IMR-90 (cell line): ENCODE measurements at regions not wholly inside any gene's neighbourhood (a gene's known extent, or its start where the extent isn't known, plus 50 kb on each side); places are given as distances from the start of the nearest gene placed in this dataset.

Experiments
- ATAC-seq: fragments of 200-7000 bp; cut with Tn5 transposase; 2 replicates; pipeline ENCODE4 v1.9.1; 2020; ENCODE audit warnings: low read depth, mild to moderate bottlenecking, moderate library complexity
- BruUV-seq: library from RNA; stranded (reverse); fragments of 400-500 nt; replicated peaks from 2 replicates; lab custom pipeline; 2021; lab: Mats Ljungman, UMichigan
- CTCF ChIA-PET: fragments of 300-600 bp; formaldehyde crosslinking; extraction: SDS; loops from one replicate; lab custom pipeline; 2021; ENCODE audit warnings: antibody characterized with exemption; lab: Yijun Ruan, JAX
- POLR2A ChIA-PET: fragments of 300-600 bp; sonication (Branson Sonifier 250); formaldehyde crosslinking; loops from one replicate; lab custom pipeline; 2022; ENCODE audit warnings: antibody characterized with exemption; ENCODE audit not compliant: unreplicated experiment; lab: Charles Lee
- DNase-seq: peaks from one replicate; pipeline ENCODE4 v3.0.0; 2013
- H2AFZ ChIP-seq: replicated peaks from 2 replicates; pipeline ENCODE3; 2013; ENCODE audit warnings: low read length, mild to moderate bottlenecking; ENCODE audit not compliant: poor library complexity
- H2AK5ac ChIP-seq: 2 replicates; pipeline ENCODE4 v1.6.1; 2013; ENCODE audit warnings: low read depth, low read length, inconsistent platforms
- H2AK9ac ChIP-seq: replicated peaks from 2 replicates; pipeline ENCODE3; 2013; ENCODE audit warnings: mild to moderate bottlenecking, low read depth, low read length, moderate library complexity; ENCODE audit not compliant: poor library complexity
- H2BK120ac ChIP-seq: 2 replicates; pipeline ENCODE4 v1.6.1; 2013; ENCODE audit warnings: low read depth, low read length, inconsistent platforms
- H2BK15ac ChIP-seq: 3 replicates; pipeline ENCODE4 v1.6.1; 2013; ENCODE audit warnings: low read depth, low read length, inconsistent platforms
- H2BK20ac ChIP-seq: 2 replicates; pipeline ENCODE4 v1.6.1; 2013; ENCODE audit warnings: low read depth, mild to moderate bottlenecking, inconsistent platforms, low read length, moderate library complexity
- H2BK5ac ChIP-seq: 2 replicates; pipeline ENCODE4 v1.6.1; 2013; ENCODE audit warnings: mild to moderate bottlenecking, low read depth, low read length, inconsistent platforms; ENCODE audit not compliant: poor library complexity, severe bottlenecking
- H3K14ac ChIP-seq: replicated peaks from 2 replicates; pipeline ENCODE4 v1.6.1; 2013; ENCODE audit warnings: low read depth, low read length, inconsistent platforms
- H3K18ac ChIP-seq: 2 replicates; pipeline ENCODE4 v1.6.1; 2013; ENCODE audit warnings: low read depth, low read length, control low read depth
- H3K23ac ChIP-seq: 2 replicates; pipeline ENCODE4 v1.6.1; 2013; ENCODE audit warnings: low read depth, low read length, inconsistent platforms
- H3K27ac ChIP-seq: 2 replicates; pipeline ENCODE4 v1.5.1; 2013; ENCODE audit warnings: mild to moderate bottlenecking, control low read depth, low read length; ENCODE audit not compliant: insufficient read depth
- H3K27me3 ChIP-seq: 2 replicates; pipeline ENCODE4 v1.6.1; 2013; ENCODE audit warnings: low read length; ENCODE audit not compliant: control insufficient read depth, insufficient read depth
- H3K36me3 ChIP-seq: 2 replicates; pipeline ENCODE4 v1.6.1; 2013; ENCODE audit warnings: low read length, mixed read lengths; ENCODE audit not compliant: control insufficient read depth, insufficient read depth
- H3K4ac ChIP-seq: 2 replicates; pipeline ENCODE4 v1.6.1; 2013; ENCODE audit warnings: low read depth, low read length, inconsistent platforms
- H3K4me1 ChIP-seq: 2 replicates; pipeline ENCODE4 v1.6.1; 2013; ENCODE audit warnings: low read length, mixed read lengths; ENCODE audit not compliant: control insufficient read depth, insufficient read depth
- H3K4me2 ChIP-seq: 2 replicates; pipeline ENCODE4 v1.6.1; 2013; ENCODE audit warnings: low read depth, mild to moderate bottlenecking, control low read depth, low read length, moderate library complexity
- H3K4me3 ChIP-seq: 2 replicates; pipeline ENCODE4 v1.5.1; 2013; ENCODE audit warnings: low read depth, mild to moderate bottlenecking, control low read depth, low read length, moderate library complexity; ENCODE audit not compliant: insufficient read depth
- H3K56ac ChIP-seq: 2 replicates; pipeline ENCODE4 v1.6.1; 2013; ENCODE audit warnings: low read length, inconsistent platforms; ENCODE audit not compliant: insufficient read depth; ENCODE audit errors: extremely low read depth
- H3K79me1 ChIP-seq, 2 experiments: 2 replicates each; pipeline ENCODE4 v1.6.1; 2013; ENCODE audit warnings: low read length in 2 of 2, inconsistent platforms in 1 of 2, low read depth in 1 of 2
- H3K9ac ChIP-seq: 2 replicates; pipeline ENCODE4 v1.6.1; 2013; ENCODE audit warnings: low read depth, low read length, control low read depth
- H3K9me1 ChIP-seq: 2 replicates; pipeline ENCODE4 v1.6.1; 2013; ENCODE audit warnings: low read length, inconsistent platforms; ENCODE audit not compliant: insufficient read depth
- H3K9me3 ChIP-seq: 2 replicates; pipeline ENCODE4 v1.6.1; 2013; ENCODE audit warnings: low read length; ENCODE audit not compliant: control insufficient read depth, insufficient read depth
- H4K20me1 ChIP-seq: 2 replicates; pipeline ENCODE4 v1.6.1; 2013; ENCODE audit warnings: low read length, inconsistent platforms; ENCODE audit not compliant: insufficient read depth
- H4K5ac ChIP-seq: 2 replicates; pipeline ENCODE4 v1.6.1; 2013; ENCODE audit warnings: mild to moderate bottlenecking, low read depth, low read length, control low read depth
- H4K8ac ChIP-seq, 2 experiments: 2 replicates each; pipeline ENCODE4 v1.6.1; 2013; ENCODE audit warnings: low read depth in 2 of 2, low read length in 2 of 2, control low read depth in 1 of 2, inconsistent platforms in 1 of 2
- H4K91ac ChIP-seq: 2 replicates; pipeline ENCODE4 v1.6.1; 2013; ENCODE audit warnings: low read depth, low read length, inconsistent platforms; ENCODE audit not compliant: insufficient read depth
- BHLHE40 ChIP-seq: fragments of 150-350 bp; IDR thresholded peaks from 2 replicates; pipeline ENCODE4 v1.6.1; 2016; ENCODE audit warnings: mild to moderate bottlenecking, low read depth, low read length
- CEBPB ChIP-seq: IDR thresholded peaks from 2 replicates; pipeline ENCODE4 v1.6.1; 2012; ENCODE audit warnings: low read depth, low read length, improper control_type of control experiment
- CHD1 ChIP-seq: IDR thresholded peaks from 2 replicates; pipeline ENCODE4 v1.6.1; 2012; ENCODE audit warnings: low read depth, low read length, improper control_type of control experiment
- CTCF ChIP-seq: conservative IDR thresholded peaks from 2 replicates; pipeline ENCODE4 v1.5.1; 2012; ENCODE audit warnings: mild to moderate bottlenecking, low read depth, low read length, improper control_type of control experiment
- ELK1 ChIP-seq: fragments of 150-350 bp; IDR thresholded peaks from 2 replicates; pipeline ENCODE4 v1.6.1; 2016; ENCODE audit warnings: low read depth, mild to moderate bottlenecking, low read length, moderate library complexity, borderline replicate concordance
- FOS ChIP-seq: fragments of 150-350 bp; IDR thresholded peaks from 2 replicates; pipeline ENCODE4 v1.6.1; 2016; ENCODE audit warnings: low read depth, low read length
- MAFK ChIP-seq: IDR thresholded peaks from 2 replicates; pipeline ENCODE4 v1.6.1; 2012; ENCODE audit warnings: low read depth, low read length, improper control_type of control experiment
- MAZ ChIP-seq: IDR thresholded peaks from 2 replicates; pipeline ENCODE4 v1.6.1; 2012; ENCODE audit warnings: low read depth, mild to moderate bottlenecking, low read length, improper control_type of control experiment, moderate library complexity, borderline replicate concordance
- MXI1 ChIP-seq: IDR thresholded peaks from 2 replicates; pipeline ENCODE4 v1.6.1; 2012; ENCODE audit warnings: low read depth, mild to moderate bottlenecking, low read length, moderate library complexity, borderline replicate concordance
- NFE2L2 ChIP-seq: fragments of 150-350 bp; IDR thresholded peaks from 2 replicates; pipeline ENCODE4 v1.6.1; 2016; ENCODE audit warnings: low read depth, mild to moderate bottlenecking, low read length
- POLR2A ChIP-seq: IDR thresholded peaks from 2 replicates; pipeline ENCODE4 v1.6.1; 2012; ENCODE audit warnings: mild to moderate bottlenecking, low read depth, low read length
- RAD21 ChIP-seq: IDR thresholded peaks from 2 replicates; pipeline ENCODE4 v1.6.1; 2012; ENCODE audit warnings: low read length, improper control_type of control experiment
- RCOR1 ChIP-seq: IDR thresholded peaks from 2 replicates; pipeline ENCODE4 v1.6.1; 2012; ENCODE audit warnings: mild to moderate bottlenecking, low read length, improper control_type of control experiment; ENCODE audit not compliant: insufficient replicate concordance
- RFX5 ChIP-seq: IDR thresholded peaks from 2 replicates; pipeline ENCODE4 v1.8.0; 2012; ENCODE audit warnings: low read depth, mild to moderate bottlenecking, low read length, moderate library complexity
- SMC3 ChIP-seq: fragments of 150-350 bp; IDR thresholded peaks from 2 replicates; pipeline ENCODE4 v1.6.1; 2016; ENCODE audit warnings: low read depth, mild to moderate bottlenecking, antibody characterized with exemption, low read length, moderate library complexity
- USF2 ChIP-seq: fragments of 150-350 bp; IDR thresholded peaks from 2 replicates; pipeline ENCODE4 v1.6.1; 2017; ENCODE audit warnings: mild to moderate bottlenecking, antibody characterized with exemption, low read length, low read depth
- WGBS, 2 experiments: methylation state at CpG; one replicate each; pipeline versions ENCODE4 v1.1.5 to v1.1.7; 2013; ENCODE audit warnings: missing lambda C conversion rate in 2 of 2; ENCODE audit not compliant: insufficient read length in 1 of 2; ENCODE audit errors: extremely low coverage in 2 of 2; 5-methylcytosine and 5-hydroxymethylcytosine counted together
- dilution Hi-C: fragments of 300-500 bp; cut with HindIII; formaldehyde crosslinking; loops from one replicate; pipeline ENCODE4 v1.14.3; 2018; ENCODE audit warnings: low sequenced_read_pairs; ENCODE audit not compliant: unreplicated experiment
- in situ Hi-C: fragments of 300-500 bp; cut with MboI; formaldehyde crosslinking; loops from 3 replicates; pipeline ENCODE4 v1.14.3; 2019; ENCODE audit warnings: low sequenced_read_pairs, inconsistent platforms, mixed read lengths
- intact Hi-C: fragments of 100-400 bp; cut with micrococcal nuclease; formaldehyde crosslinking; loops from 2 replicates; pipeline ENCODE4 v1.10.0; 2022

GRCh38 chr10:128382225-128382624 lies 256.0 kb upstream of the MKI67 start:
- CTCF ChIA-PET, result no interaction called here
- Histone ChIP-seq H3K4ac (no peak overlapping the region), H3K9me1 (no peaks in the 10 kb centered on the region), H2AK9ac (no peak overlapping the region), H3K27ac (no peak overlapping the region), H3K23ac (no peak overlapping the region), H2BK20ac (no peak overlapping the region), H3K4me3 (no peak overlapping the region), H2AK5ac (no peak overlapping the region), H3K9me3 (peaks cover 46% of the 10 kb centered on the region), H3K79me1 (no peaks in the 10 kb centered on the region), H2BK15ac (no peak overlapping the region), H4K5ac (no peak overlapping the region), H4K8ac (no peak overlapping the region), H3K14ac (no peak overlapping the region), H3K56ac (no peak overlapping the region), H3K18ac (no peak overlapping the region), H3K36me3 (no peaks in the 10 kb centered on the region), H3K9ac (no peak overlapping the region), H2BK5ac (no peak overlapping the region), H3K4me1 (no peaks in the 10 kb centered on the region), H4K91ac (no peak overlapping the region), H4K20me1 (no peaks in the 10 kb centered on the region), H3K27me3 (no peaks in the 10 kb centered on the region), H2BK120ac (no peak overlapping the region), H3K4me2 (no peak overlapping the region), H2AFZ (no peak overlapping the region)
- intact Hi-C loops (no loop called here), in situ Hi-C loops (no loop called here), dilution Hi-C loops (no loop called here)
- ATAC-seq, result no peak
- no CpG with 5 or more reads among the region's 3 CpGs for WGBS, 2 experiments
- POLR2A ChIA-PET, result no interaction called here
- BruUV-seq, result no TSS peak
- TF ChIP-seq CHD1 (no peak), MAFK (no peak), CEBPB (no peak), FOS (no peak), MXI1 (no peak), RFX5 (no peak), CTCF (no peak), POLR2A (no peak), BHLHE40 (no peak), ELK1 (no peak), RAD21 (no peak), USF2 (no peak), SMC3 (no peak), RCOR1 (no peak), MAZ (no peak), NFE2L2 (no peak)
- DNase-seq, result no peak
